Nephron (organoid): ENCODE measurements at regions not wholly inside any gene's neighbourhood (a gene's known extent, or its start where the extent isn't known, plus 50 kb on each side); places are given as distances from the start of the nearest gene placed in this dataset.

Source experiments
- H3K27ac Mint-ChIP-seq, 3 experiments: 2 replicates each; pipeline ENCODE4 v1.8.0; 2020; ENCODE audit warnings: mixed read lengths in 3 of 3, mild to moderate bottlenecking in 2 of 3, moderate library complexity in 1 of 3
- H3K27me3 Mint-ChIP-seq: 2 replicates; pipeline ENCODE4 v1.8.0; 2021; ENCODE audit warnings: low read depth, mild to moderate bottlenecking, moderate library complexity, mixed read lengths
- H3K36me3 Mint-ChIP-seq: 2 replicates; pipeline ENCODE4 v1.8.0; 2020; ENCODE audit warnings: low read depth, mixed read lengths
- H3K4me1 Mint-ChIP-seq: 2 replicates; pipeline ENCODE4 v1.8.0; 2020; ENCODE audit warnings: mixed read lengths
- H3K4me3 Mint-ChIP-seq, 3 experiments: 2 replicates each; pipeline ENCODE4 v1.8.0; 2020; ENCODE audit warnings: mild to moderate bottlenecking in 3 of 3, mixed read lengths in 3 of 3, moderate library complexity in 2 of 3
- H3K9me3 Mint-ChIP-seq: 2 replicates; pipeline ENCODE4 v1.8.0; 2020; ENCODE audit warnings: mixed read lengths
- TF ChIP-seq, protein P1 (sequence below), 3 experiments: fragments of 200-600 bp; sonication (generic); IDR thresholded peaks; one replicate each; pipeline ENCODE4 v1.5.0; 2021; ENCODE audit warnings: antibody characterized with exemption in 3 of 3; ENCODE audit not compliant: unreplicated experiment in 3 of 3

DNA sequence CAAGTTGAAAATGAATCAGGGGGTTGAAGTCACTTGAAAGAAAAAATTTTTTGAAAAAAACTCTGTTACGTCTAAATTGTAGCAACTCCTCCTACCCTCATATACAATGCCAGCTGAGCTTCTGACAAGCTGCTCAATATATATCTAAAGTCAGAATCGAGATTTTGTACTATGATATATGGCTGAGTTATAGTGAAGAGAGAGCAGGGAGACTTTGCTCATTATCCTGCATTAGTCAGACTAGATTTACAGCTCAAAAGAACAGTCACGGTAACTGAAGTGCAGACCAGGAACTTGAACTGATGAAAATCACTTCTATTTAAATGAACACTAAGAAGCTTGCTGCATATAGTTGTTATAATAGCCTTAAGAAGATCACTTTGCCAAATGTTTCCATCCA is 153.1 kb downstream of the LACC1 start:
- H3K27me3 Mint-ChIP-seq, result no peaks in the 10 kb centered on the region
- peaks cover 10% of the 10 kb centered on the region for H3K9me3 Mint-ChIP-seq
- no peak overlapping the region for H3K4me3 Mint-ChIP-seq
- TF ChIP-seq, protein P1, sequence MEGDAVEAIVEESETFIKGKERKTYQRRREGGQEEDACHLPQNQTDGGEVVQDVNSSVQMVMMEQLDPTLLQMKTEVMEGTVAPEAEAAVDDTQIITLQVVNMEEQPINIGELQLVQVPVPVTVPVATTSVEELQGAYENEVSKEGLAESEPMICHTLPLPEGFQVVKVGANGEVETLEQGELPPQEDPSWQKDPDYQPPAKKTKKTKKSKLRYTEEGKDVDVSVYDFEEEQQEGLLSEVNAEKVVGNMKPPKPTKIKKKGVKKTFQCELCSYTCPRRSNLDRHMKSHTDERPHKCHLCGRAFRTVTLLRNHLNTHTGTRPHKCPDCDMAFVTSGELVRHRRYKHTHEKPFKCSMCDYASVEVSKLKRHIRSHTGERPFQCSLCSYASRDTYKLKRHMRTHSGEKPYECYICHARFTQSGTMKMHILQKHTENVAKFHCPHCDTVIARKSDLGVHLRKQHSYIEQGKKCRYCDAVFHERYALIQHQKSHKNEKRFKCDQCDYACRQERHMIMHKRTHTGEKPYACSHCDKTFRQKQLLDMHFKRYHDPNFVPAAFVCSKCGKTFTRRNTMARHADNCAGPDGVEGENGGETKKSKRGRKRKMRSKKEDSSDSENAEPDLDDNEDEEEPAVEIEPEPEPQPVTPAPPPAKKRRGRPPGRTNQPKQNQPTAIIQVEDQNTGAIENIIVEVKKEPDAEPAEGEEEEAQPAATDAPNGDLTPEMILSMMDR (IDR thresholded peaks at IDR 0.05; ENCODE audit: unreplicated experiment in 3 of 3), result no peak
- peak overlapping the region in 1 of 3 experiments; percentile 5 for H3K27ac Mint-ChIP-seq
- H3K4me1 Mint-ChIP-seq, result peaks cover 14% of the 10 kb centered on the region
- peaks cover 3% of the 10 kb centered on the region for H3K36me3 Mint-ChIP-seq

DNA sequence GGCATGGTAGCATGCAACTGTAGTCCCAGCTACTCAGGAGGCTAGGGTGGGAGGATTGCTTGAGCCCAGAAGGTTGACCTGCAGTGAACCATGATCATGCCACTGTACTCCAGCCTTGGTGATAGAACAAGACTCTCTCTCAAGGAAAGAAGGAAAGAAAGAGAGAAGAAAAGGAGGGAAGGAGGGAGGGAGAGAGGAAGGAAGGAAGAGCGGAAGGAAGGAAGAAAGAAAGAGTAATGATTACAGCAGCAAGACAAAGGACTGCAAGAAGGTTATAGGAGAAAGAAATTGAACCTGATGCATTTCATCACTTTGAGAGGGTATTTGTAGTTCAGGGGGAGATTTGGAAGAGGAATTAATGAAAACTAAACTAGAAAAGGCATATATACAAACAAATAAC is 155.7 kb downstream of the LACC1 start:
- H3K27me3 Mint-ChIP-seq, result no peaks in the 10 kb centered on the region
- H3K4me3 Mint-ChIP-seq, result no peak overlapping the region
- peaks cover 5% of the 10 kb centered on the region for H3K4me1 Mint-ChIP-seq
- TF ChIP-seq, protein P1 (IDR thresholded peaks at IDR 0.05; ENCODE audit: unreplicated experiment in 3 of 3), result no peak
- no peak overlapping the region for H3K27ac Mint-ChIP-seq
- H3K9me3 Mint-ChIP-seq, result peaks cover 15% of the 10 kb centered on the region
- peaks cover 3% of the 10 kb centered on the region for H3K36me3 Mint-ChIP-seq

DNA sequence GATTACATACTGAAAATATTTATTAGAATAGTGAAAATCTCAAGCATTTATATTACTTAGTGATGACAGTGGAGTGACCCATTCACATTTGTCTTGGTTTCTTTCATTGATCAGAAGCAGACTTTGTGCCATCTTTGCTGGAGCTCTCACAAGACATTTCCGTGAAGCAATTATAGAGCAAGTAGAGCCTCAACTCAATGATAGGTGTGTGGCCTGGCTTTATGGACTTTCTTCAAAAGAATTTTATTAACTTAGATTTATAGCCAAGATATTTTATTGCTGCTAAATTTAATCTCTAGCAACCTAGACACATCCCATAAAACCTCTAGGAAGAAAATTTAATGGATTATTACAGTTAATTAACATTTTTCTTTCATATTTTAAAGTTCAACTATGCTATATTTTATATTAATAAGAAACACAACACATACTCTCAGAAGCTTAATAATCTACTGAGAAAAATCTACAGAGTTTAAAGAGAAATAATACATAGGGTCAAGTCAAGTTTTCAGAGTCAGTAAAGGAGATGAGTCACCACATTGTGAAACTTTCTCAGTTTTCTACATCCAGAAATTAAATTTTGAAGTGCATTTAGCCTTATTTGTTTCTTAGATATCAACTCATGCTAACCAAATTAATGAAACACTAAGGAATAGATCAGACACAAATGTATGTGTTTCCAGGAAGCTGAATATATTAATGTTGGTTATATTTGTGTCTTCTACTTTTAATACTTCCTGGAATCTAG is 160.5 kb downstream of the LACC1 start:
- H3K27me3 Mint-ChIP-seq, result no peaks in the 10 kb centered on the region
- H3K36me3 Mint-ChIP-seq, result peaks cover 3% of the 10 kb centered on the region
- no peak overlapping the region for H3K4me3 Mint-ChIP-seq
- no peak overlapping the region for H3K27ac Mint-ChIP-seq
- TF ChIP-seq, protein P1 (IDR thresholded peaks at IDR 0.05; ENCODE audit: unreplicated experiment in 3 of 3), result no peak
- peaks cover 6% of the 10 kb centered on the region for H3K4me1 Mint-ChIP-seq
- H3K9me3 Mint-ChIP-seq, result peaks cover 11% of the 10 kb centered on the region

DNA sequence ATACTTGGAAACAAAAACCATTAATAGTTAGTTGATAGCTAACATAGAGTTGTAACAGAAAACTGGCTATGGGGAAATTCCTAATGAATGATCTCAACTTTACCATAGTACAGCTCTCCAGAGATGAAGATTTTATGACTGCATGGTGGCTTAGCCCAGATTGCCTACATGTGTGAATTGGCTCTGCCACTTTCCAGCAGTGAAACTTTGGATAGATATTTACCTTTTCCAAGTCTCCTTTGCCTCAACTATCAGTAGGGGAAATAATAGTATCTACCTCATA is 161.1 kb downstream of the LACC1 start:
- Mint-ChIP-seq H3K27me3 (no peaks in the 10 kb centered on the region), H3K27ac (no peak overlapping the region), H3K4me1 (peaks cover 6% of the 10 kb centered on the region), H3K36me3 (peaks cover 1% of the 10 kb centered on the region), H3K9me3 (peaks cover 6% of the 10 kb centered on the region), H3K4me3 (no peak overlapping the region)
- TF ChIP-seq, protein P1 (IDR thresholded peaks at IDR 0.05; ENCODE audit: unreplicated experiment in 3 of 3), result no peak

DNA sequence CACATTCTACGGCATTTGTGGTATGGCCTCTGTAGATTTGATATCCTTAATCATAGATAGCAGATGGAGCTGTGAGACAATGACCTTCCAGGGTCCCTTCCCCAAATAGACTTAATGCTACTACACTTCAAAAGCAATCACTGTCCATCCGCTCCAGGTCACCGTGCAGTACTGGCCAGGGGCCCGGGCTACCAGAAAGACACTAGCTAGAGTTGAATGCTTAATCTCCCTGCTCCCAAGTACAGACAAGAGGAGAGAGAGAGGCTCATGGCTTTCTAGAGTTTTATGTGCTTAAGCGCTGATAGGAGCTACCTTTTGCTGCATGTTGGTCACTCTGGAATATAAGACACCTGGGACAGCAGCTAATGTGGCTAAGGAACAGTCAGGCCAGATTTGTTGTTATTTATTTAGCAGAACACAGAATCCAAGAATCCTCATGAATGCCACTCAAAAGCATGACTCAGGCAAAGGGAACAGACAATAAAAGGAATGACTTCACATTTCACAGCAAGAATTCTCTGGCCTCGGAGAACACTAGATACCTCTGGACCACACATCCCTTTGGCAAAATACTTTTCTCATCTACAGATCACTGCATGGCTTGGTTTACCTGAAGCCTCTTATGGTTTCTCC is 165.0 kb downstream of the LACC1 start:
- Mint-ChIP-seq H3K4me1 (peaks cover 13% of the 10 kb centered on the region), H3K4me3 (no peak overlapping the region), H3K27ac (peak overlapping the region in 1 of 3 experiments; percentile 1), H3K27me3 (peaks cover 3% of the 10 kb centered on the region), H3K9me3 (no peaks in the 10 kb centered on the region), H3K36me3 (no peaks in the 10 kb centered on the region)
- TF ChIP-seq, protein P1 (IDR thresholded peaks at IDR 0.05; ENCODE audit: unreplicated experiment in 3 of 3), result no peak

DNA sequence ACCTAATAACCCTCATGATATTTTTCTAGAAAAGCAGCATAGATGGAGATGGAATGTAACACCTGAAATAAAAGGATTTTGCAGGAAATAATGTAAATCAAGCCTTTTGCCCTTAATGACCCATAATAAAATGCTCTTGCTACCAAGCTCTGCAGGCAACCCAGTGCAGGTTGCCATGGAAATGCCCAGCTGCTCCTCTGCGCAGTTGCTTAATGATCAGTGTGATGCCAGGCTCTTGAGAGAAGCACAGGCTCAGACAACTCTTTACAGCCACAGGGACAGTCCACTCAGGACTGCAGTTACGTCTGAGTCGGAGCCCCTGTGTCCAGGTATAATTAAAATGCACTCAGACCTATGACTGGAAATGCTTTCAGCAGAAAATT is 165.5 kb downstream of the LACC1 start:
- no peaks in the 10 kb centered on the region for H3K9me3 Mint-ChIP-seq
- peaks cover 3% of the 10 kb centered on the region for H3K27me3 Mint-ChIP-seq
- no peak overlapping the region for H3K4me3 Mint-ChIP-seq
- TF ChIP-seq, protein P1 (IDR thresholded peaks at IDR 0.05; ENCODE audit: unreplicated experiment in 3 of 3), result no peak
- H3K4me1 Mint-ChIP-seq, result peaks cover 15% of the 10 kb centered on the region
- H3K27ac Mint-ChIP-seq, result peak overlapping the region in 1 of 3 experiments; percentile 1
- H3K36me3 Mint-ChIP-seq, result no peaks in the 10 kb centered on the region
